ENCODE measurements at regions not wholly inside any gene's neighbourhood (a gene's known extent, or its start where the extent isn't known, plus 50 kb on each side); places are given as distances from the start of the nearest gene placed in this dataset.

DNA sequence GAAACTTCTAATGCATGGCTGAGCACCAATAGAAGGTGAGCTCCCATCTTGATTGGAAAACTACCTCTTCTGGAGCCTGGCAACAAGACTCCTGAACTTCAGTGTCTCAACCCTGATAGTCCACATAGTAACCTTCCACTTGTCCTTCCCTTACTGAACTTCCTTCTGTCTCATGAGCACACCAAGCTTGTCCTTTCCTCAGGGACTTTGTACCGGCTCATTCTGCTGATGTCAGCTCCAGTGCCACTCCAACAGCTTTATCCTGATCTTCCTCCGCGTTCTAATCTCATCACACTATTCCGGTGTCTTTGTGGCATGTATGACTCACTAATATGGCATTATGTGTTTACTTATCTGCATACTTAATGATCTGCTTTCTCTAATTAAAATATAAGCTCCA, 862.0 kb upstream of the ID2 start:
- no peak for TF ChIP-seq TEAD4 (IDR thresholded peaks at IDR 0.05)
- TF ChIP-seq CREB1 (IDR thresholded peaks at IDR 0.05; ENCODE audit: low read depth), result no peak
- TF ChIP-seq TAF1 (IDR thresholded peaks at IDR 0.05; ENCODE audit: low read depth), result no peak
- no peak for TF ChIP-seq YY1 (IDR thresholded peaks at IDR 0.05; ENCODE audit: low read depth)
- TF ChIP-seq, protein P1, sequence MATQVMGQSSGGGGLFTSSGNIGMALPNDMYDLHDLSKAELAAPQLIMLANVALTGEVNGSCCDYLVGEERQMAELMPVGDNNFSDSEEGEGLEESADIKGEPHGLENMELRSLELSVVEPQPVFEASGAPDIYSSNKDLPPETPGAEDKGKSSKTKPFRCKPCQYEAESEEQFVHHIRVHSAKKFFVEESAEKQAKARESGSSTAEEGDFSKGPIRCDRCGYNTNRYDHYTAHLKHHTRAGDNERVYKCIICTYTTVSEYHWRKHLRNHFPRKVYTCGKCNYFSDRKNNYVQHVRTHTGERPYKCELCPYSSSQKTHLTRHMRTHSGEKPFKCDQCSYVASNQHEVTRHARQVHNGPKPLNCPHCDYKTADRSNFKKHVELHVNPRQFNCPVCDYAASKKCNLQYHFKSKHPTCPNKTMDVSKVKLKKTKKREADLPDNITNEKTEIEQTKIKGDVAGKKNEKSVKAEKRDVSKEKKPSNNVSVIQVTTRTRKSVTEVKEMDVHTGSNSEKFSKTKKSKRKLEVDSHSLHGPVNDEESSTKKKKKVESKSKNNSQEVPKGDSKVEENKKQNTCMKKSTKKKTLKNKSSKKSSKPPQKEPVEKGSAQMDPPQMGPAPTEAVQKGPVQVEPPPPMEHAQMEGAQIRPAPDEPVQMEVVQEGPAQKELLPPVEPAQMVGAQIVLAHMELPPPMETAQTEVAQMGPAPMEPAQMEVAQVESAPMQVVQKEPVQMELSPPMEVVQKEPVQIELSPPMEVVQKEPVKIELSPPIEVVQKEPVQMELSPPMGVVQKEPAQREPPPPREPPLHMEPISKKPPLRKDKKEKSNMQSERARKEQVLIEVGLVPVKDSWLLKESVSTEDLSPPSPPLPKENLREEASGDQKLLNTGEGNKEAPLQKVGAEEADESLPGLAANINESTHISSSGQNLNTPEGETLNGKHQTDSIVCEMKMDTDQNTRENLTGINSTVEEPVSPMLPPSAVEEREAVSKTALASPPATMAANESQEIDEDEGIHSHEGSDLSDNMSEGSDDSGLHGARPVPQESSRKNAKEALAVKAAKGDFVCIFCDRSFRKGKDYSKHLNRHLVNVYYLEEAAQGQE (IDR thresholded peaks at IDR 0.05; ENCODE audit: low read depth), result no peak
- TF ChIP-seq ZBTB7A (IDR thresholded peaks at IDR 0.05; ENCODE audit: low read depth), result no peak

DNA sequence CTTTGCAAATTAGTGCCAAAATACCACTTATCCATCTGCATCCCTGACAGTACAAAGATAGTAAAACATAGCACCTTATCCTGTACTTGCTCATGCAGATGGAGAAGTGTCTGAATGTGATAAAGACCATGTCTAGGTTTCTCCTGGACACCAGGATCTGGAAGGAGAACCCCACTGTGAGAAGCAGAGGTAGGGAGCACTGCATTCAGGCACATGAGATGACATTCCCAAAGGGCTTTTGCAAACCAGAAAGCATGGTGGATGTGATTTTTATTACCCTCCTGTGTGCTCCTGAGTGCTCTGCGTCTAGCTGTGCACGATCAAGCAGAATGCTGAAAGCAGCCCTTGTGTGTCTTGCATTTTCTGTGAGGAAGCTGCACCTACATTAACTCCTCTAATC, 857.6 kb upstream of the ID2 start:
- TF ChIP-seq CREB1 (IDR thresholded peaks at IDR 0.05; ENCODE audit: low read depth) (no peak), RAD21 (IDR thresholded peaks at IDR 0.05; ENCODE audit: low read depth) (no peak), CEBPB (IDR thresholded peaks at IDR 0.05) (no peak), FOXM1 (IDR thresholded peaks at IDR 0.05; ENCODE audit: borderline replicate concordance, low read depth) (no peak), TEAD4 (IDR thresholded peaks at IDR 0.05) (no peak), EGR1 (IDR thresholded peaks at IDR 0.05) (no peak), EP300 (IDR thresholded peaks at IDR 0.05; ENCODE audit: borderline replicate concordance) (no peak), ZBTB7A (IDR thresholded peaks at IDR 0.05; ENCODE audit: low read depth) (no peak)
- TF ChIP-seq, protein P2, sequence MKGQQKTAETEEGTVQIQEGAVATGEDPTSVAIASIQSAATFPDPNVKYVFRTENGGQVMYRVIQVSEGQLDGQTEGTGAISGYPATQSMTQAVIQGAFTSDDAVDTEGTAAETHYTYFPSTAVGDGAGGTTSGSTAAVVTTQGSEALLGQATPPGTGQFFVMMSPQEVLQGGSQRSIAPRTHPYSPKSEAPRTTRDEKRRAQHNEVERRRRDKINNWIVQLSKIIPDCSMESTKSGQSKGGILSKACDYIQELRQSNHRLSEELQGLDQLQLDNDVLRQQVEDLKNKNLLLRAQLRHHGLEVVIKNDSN (IDR thresholded peaks at IDR 0.05), result no peak
- TF ChIP-seq, protein P1 (IDR thresholded peaks at IDR 0.05; ENCODE audit: low read depth), result no peak

DNA sequence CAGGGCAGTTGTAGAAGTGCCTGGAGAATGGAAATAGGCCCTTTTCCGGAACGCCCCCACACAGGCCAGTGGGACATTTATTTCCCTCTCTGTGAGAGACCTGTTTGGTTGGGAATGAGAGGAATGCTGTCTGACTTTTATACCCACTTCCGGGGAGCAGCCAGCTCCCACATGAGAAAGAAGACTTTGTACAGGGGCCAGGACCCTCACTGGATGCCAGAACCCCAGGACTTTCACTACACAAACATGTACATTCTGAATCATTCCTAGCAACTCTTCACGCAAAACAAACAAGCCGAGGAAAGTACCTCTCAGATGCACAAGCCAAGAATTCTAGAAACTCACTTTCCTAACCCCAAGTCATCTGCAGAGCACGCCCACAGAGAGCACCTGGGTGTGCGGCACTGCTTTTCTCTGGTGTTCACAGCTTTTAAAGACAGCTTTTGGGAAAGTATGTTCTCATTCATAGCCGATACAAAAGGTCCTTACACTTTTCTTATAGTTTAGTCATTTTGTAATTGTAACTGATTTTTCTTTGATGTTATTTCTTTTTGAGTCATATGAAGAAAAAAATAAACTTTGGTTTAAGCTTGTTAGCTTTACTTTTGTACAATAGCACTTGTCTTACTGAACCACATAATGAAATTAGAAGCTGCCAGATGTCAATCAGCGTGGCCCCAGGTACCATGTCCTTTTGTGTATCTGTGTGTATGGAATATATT, 856.1 kb upstream of the ID2 start:
- TF ChIP-seq TEAD4 (IDR thresholded peaks at IDR 0.05) (no peak), ZBTB7A (IDR thresholded peaks at IDR 0.05; ENCODE audit: low read depth) (no peak), CEBPB (IDR thresholded peaks at IDR 0.05) (no peak), FOXM1 (IDR thresholded peaks at IDR 0.05; ENCODE audit: borderline replicate concordance, low read depth) (no peak), RAD21 (IDR thresholded peaks at IDR 0.05; ENCODE audit: low read depth) (no peak), EGR1 (IDR thresholded peaks at IDR 0.05) (no peak), EP300 (IDR thresholded peaks at IDR 0.05; ENCODE audit: borderline replicate concordance) (no peak), YY1 (IDR thresholded peaks at IDR 0.05; ENCODE audit: low read depth) (no peak), TCF12 (IDR thresholded peaks at IDR 0.05; ENCODE audit: low read depth) (no peak)
- TF ChIP-seq, protein P3, sequence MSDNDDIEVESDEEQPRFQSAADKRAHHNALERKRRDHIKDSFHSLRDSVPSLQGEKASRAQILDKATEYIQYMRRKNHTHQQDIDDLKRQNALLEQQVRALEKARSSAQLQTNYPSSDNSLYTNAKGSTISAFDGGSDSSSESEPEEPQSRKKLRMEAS (IDR thresholded peaks at IDR 0.05), result no peak
- TF ChIP-seq, protein P2 (IDR thresholded peaks at IDR 0.05), result no peak

DNA sequence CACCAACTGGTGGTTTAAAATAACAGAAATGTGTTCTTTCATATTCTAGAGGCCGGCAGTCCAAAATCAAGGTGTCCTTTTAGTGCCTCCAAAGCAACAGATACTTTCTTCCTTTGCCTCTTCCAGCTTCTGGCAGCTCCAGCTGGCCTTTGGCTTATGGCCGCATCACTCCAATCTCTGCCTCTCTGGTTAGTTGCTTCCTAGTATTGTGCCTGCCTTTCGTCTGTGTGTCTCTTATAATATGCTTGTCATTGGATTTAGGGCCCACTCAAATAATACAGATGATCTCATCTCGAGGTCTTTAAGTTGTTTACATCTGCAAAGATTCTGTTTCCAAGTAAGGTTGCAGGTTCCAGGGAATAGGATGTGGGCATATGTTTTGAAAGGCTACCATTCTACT, 855.2 kb upstream of the ID2 start:
- TF ChIP-seq EGR1 (IDR thresholded peaks at IDR 0.05) (no peak), NFIC (IDR thresholded peaks at IDR 0.05) (no peak), YY1 (IDR thresholded peaks at IDR 0.05; ENCODE audit: low read depth) (no peak), ZBTB7A (IDR thresholded peaks at IDR 0.05; ENCODE audit: low read depth) (no peak), FOXM1 (IDR thresholded peaks at IDR 0.05; ENCODE audit: borderline replicate concordance, low read depth) (no peak), RAD21 (IDR thresholded peaks at IDR 0.05; ENCODE audit: low read depth) (no peak), CEBPB (IDR thresholded peaks at IDR 0.05) (no peak), CREB1 (IDR thresholded peaks at IDR 0.05; ENCODE audit: low read depth) (no peak), TEAD4 (IDR thresholded peaks at IDR 0.05) (no peak), EP300 (IDR thresholded peaks at IDR 0.05; ENCODE audit: borderline replicate concordance) (no peak), TAF1 (IDR thresholded peaks at IDR 0.05; ENCODE audit: low read depth) (no peak)
- TF ChIP-seq, protein P1 (IDR thresholded peaks at IDR 0.05; ENCODE audit: low read depth), result no peak
- TF ChIP-seq, protein P2 (IDR thresholded peaks at IDR 0.05), result no peak
